NB4 (cell line): ENCODE measurements at regions not wholly inside any gene's neighbourhood (a gene's known extent, or its start where the extent isn't known, plus 50 kb on each side); places are given as distances from the start of the nearest gene placed in this dataset.

Source experiments
- POLR2A ChIP-seq: IDR thresholded peaks from 2 replicates; pipeline ENCODE4 v1.6.1; 2011; ENCODE audit warnings: mild to moderate bottlenecking; ENCODE audit not compliant: insufficient read length; ENCODE audit errors: extremely low read depth
- TF ChIP-seq, protein P1 (sequence below): IDR thresholded peaks from 2 replicates; pipeline ENCODE4 v1.6.1; 2011; ENCODE audit warnings: low read depth, low read length
- TF ChIP-seq, protein P2 (sequence below): IDR thresholded peaks from one replicate; pipeline ENCODE4 v1.5.1; 2012; ENCODE audit warnings: low read depth, low read length

DNA sequence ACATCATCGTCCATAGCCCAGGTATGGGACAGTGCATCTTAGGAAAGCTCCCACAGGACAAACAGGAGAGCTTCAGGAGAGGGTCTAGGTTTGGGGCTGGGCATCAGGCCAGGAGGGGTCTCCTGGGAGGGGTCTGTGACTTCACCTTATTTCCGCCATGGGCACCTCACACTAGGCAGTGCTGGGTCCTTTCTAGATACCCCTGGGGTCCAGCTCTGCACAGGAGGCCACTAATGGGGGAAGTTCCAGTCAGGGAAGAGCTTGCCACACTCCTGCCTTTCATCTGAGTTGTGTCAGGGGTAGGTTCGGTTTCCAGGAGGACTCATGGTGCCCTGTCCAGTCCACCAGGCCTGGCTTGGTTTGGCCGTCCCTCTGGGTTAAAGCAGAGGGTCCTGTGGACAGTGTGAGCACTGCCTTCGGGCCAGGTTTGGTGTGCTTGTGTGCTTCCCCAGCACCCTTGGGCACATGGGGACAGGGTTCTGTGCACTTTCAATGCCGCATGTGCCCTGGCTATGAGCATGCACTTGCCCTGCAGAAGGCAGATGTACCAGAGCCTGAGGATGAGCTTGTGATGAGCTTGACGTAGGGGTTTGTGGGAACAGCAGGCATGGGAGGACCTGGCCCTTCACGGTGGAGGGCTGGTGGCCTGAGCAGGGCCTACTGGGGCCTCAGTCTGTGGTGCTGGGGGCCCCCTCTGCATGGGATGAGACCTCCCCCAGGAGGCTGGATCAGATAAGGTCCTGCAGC, 377.7 kb upstream of the NUPR2 start:
- TF ChIP-seq, protein P1, sequence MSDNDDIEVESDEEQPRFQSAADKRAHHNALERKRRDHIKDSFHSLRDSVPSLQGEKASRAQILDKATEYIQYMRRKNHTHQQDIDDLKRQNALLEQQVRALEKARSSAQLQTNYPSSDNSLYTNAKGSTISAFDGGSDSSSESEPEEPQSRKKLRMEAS, result no peak
- TF ChIP-seq, protein P2, sequence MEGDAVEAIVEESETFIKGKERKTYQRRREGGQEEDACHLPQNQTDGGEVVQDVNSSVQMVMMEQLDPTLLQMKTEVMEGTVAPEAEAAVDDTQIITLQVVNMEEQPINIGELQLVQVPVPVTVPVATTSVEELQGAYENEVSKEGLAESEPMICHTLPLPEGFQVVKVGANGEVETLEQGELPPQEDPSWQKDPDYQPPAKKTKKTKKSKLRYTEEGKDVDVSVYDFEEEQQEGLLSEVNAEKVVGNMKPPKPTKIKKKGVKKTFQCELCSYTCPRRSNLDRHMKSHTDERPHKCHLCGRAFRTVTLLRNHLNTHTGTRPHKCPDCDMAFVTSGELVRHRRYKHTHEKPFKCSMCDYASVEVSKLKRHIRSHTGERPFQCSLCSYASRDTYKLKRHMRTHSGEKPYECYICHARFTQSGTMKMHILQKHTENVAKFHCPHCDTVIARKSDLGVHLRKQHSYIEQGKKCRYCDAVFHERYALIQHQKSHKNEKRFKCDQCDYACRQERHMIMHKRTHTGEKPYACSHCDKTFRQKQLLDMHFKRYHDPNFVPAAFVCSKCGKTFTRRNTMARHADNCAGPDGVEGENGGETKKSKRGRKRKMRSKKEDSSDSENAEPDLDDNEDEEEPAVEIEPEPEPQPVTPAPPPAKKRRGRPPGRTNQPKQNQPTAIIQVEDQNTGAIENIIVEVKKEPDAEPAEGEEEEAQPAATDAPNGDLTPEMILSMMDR, result no peak
- TF ChIP-seq POLR2A, result no peak
